ENCODE measurements at regions not wholly inside any gene's neighbourhood (a gene's known extent, or its start where the extent isn't known, plus 50 kb on each side); places are given as distances from the start of the nearest gene placed in this dataset.

- no peak for DNase-seq (ENCODE audit: low spot score)
Measured at GRCh38 chr14:95410838-95411237, 91.1 kb upstream of the CLMN start.

- peak; percentile 35 for DNase-seq (ENCODE audit: low spot score)
Measured at GRCh38 chr14:95409477-95410272, 90.0 kb upstream of the CLMN start.

- DNase-seq (ENCODE audit: low spot score) = no peak
Measured at GRCh38 chr14:95408731-95409476, 89.2 kb upstream of the CLMN start.

- no peak for DNase-seq (ENCODE audit: low spot score)
Measured at GRCh38 chr14:95407354-95407753, 87.6 kb upstream of the CLMN start.

- DNase-seq (ENCODE audit: low spot score) = no peak
Measured at GRCh38 chr14:95406756-95407277, 87.1 kb upstream of the CLMN start.

GRCh38 chr14:95404583-95404982 lies 84.9 kb upstream of the CLMN start:
- DNase-seq (ENCODE audit: low spot score) = no peak

- no peak for DNase-seq (ENCODE audit: low spot score)
Measured at GRCh38 chr14:95402578-95402977, 82.9 kb upstream of the CLMN start.

- no peak for DNase-seq (ENCODE audit: low spot score)
Measured at GRCh38 chr14:95402176-95402575, 82.5 kb upstream of the CLMN start.

GRCh38 chr14:95398630-95399547 lies 79.2 kb upstream of the CLMN start:
- DNase-seq (ENCODE audit: low spot score) = no peak

GRCh38 chr14:95397325-95397724 lies 77.6 kb upstream of the CLMN start:
- no peak for DNase-seq (ENCODE audit: low spot score)

GRCh38 chr14:95396221-95396620 lies 76.5 kb upstream of the CLMN start:
- no peak for DNase-seq (ENCODE audit: low spot score)

- DNase-seq (ENCODE audit: low spot score) = no peak
Measured at GRCh38 chr14:95395098-95395737, 75.5 kb upstream of the CLMN start.

- DNase-seq (ENCODE audit: low spot score) = no peak
Measured at GRCh38 chr14:95394297-95395097, 74.8 kb upstream of the CLMN start.

- DNase-seq (ENCODE audit: low spot score) = no peak
Measured at GRCh38 chr14:95392841-95393240, 73.1 kb upstream of the CLMN start.

GRCh38 chr14:95391331-95391730 lies 71.6 kb upstream of the CLMN start:
- DNase-seq (ENCODE audit: low spot score) = no peak

- no peak for DNase-seq (ENCODE audit: low spot score)
Measured at GRCh38 chr14:95389471-95390011, 69.8 kb upstream of the CLMN start.

GRCh38 chr14:95388699-95389098 lies 69.0 kb upstream of the CLMN start:
- no peak for DNase-seq (ENCODE audit: low spot score)

GRCh38 chr14:95387826-95388445 lies 68.2 kb upstream of the CLMN start:
- no peak for DNase-seq (ENCODE audit: low spot score)

GRCh38 chr14:95386536-95387095 lies 66.9 kb upstream of the CLMN start:
- DNase-seq (ENCODE audit: low spot score) = no peak

- no peak for DNase-seq (ENCODE audit: low spot score)
Measured at GRCh38 chr14:95385701-95386100, 66.0 kb upstream of the CLMN start.

Data from cerebellar cortex (tissue), 1 donor.